DMS 273 treated with DMSO at 0.1 percent for 48 hours (cell line): ENCODE measurements at regions not wholly inside any gene's neighbourhood (a gene's known extent, or its start where the extent isn't known, plus 50 kb on each side); places are given as distances from the start of the nearest gene placed in this dataset.
"Not testable (repeated sequence)": the region's sequence is repeated elsewhere in the genome, so short reads cannot be mapped to it uniquely, and the experiment has no call there.

ENCODE experiments used
- DNase-seq: peaks from one replicate; lab custom pipeline; 2025; lab: John Stamatoyannopoulos, UW

DNA sequence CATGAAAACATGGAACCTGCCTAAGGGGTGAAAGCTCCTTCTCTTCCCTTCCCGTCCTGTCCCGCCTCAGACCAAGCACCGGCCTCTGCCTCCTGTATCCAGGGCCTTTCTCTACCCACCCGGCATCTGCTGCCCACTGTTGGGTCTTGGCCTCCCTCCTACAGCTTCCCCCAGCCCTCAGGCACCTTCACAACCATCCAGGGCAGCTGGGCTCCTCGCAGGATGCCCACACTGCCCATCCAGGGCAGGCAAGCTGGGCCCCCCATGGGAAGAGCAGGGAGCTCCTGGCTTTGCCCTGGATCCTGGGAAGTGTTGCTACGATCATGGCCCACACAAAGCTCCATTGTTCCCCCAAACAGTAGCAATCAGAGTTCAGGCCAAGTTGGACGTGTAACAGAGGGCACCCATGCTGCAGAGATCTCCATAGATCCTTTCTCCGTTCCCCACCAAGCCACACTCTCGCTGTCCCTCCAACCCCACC lies 206.6 kb downstream of the NDUFA10 start:
- DNase-seq: no peak

DNA sequence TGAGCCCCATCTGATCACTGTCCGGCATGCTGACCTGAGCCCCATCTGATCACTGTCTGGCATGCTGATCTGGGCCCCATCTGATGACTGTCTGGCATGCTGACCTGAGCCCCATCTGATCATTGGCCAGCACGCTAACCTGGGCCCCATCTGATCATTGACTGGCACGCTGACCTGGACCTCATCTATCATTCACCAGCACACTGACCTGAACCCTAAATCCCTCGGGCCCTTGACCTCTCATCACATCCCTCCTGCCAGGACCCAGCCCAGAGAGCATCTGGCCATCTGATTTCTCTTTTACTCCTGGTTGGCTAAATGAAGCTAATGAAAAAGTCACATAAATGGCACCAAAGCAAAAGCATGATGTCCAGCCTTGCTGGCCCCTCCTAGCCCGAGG lies 207.1 kb downstream of the NDUFA10 start:
- DNase-seq: no peak

DNA sequence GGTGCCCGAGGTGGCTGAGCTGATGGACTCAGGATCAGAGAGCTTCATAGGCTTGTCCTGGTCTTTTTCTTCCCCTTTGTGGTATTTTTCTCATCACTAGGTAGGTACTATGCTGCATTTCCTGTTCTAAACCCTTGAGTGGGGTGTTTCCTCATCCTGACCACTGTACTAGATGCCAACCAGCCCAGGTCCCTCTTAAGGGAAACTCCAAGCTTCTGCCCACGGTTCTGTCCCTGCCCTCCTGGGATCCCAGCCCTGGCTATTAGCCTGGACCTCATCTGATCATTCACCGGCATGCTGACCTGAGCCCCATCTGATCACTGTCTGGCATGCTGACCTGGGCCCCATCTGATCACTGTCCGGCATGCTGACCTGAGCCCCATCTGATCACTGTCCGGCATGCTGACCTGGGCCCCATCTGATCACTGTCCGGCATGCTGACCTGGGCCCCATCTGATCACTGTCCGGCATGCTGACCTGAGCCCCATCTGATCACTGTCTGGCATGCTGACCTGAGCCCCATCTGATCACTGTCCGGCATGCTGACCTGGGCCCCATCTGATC lies 207.6 kb downstream of the NDUFA10 start:
- DNase-seq: not testable (repeated sequence)

DNA sequence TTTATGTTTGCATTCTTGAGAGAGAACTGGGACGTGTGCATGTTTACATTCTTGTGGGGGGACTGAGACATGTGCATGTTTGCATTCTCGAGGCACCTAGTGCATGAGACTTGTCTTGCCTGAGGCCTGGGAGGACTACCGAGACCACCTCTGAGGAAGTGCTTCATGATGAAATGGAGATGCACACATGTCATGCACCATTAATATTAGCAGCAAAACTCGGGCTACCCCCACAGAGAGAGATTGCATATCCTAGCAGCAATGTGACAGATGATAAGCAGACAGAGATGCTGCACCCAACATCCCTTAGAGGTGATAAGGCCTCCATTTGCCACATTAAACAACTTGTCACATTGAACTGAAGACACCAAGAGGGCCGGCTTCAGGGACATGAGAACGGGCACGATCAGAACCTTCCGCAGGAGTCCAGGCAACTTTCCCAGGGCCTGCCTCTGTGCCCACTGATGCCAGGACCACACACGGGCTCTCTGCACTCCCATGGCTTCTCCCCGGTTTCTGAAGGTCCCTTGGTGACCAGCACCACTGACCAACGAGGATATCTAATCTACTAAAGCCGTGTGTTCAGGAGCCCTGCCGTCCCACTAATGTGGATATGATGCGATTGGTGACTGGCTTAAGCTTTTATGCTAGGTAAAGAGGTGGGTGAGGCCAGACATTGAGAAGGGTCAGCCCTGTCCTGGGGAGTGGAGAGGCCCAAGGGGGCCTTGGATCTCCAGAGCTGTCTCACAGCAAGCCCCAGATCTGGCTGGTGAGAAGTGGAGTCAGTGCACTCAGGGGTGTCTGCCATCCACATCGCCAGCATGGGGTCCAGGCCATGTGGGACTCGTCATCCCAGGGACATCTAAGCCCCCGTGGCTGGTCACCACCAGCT lies 208.3 kb downstream of the NDUFA10 start:
- no peak for DNase-seq

DNA sequence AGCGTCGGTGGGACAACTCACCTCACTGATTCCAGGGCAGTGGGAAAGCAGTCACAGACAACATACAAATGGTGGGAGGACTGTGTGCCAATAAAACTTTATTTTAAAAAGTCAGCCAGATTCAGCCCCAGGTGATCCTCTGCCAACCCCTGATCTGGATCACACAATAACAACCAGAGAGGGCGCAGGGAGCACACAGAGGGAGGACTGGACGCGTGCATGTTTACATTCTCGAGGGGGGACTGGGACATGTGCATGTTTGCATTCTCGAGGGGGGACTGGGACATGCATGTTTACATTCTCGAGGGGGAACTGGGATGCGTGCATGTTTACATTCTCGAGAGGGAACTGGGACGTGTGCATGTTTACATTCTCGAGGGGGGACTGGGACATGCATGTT lies 209.5 kb downstream of the NDUFA10 start:
- DNase-seq: no peak

DNA sequence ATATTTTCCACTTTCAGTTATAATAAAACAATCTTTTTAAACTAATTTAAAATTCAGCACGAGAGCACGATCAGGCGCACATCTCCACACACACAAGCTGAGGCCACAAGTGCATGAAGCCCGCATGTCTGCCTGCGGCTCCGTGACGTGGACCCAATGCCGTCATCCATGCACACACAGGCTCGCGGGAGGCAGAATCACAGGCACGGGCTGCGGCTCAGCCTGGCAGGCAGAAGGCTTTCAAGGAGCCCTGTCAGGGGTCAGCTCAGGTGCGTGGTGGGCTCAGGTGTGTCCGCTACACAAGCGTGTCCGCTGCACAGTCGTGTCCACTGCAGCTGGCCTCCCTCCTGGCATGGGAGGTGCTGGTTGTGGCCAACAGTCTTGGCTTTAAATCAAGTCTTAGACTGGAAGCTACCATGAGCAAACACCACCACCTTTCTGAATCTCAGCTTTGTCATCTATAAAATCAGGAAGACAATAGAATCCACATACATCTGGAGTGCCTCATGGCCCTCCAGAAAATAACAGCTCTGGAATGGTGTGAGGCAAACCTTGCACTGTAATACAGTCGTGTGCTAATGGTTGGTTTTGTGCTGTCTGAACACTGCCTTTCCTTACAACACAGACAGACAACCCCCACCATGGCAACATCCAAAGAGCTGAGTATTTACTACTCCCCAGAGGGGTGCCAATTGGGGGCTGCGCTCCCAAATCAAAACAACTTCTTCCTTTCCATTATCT lies 210.1 kb downstream of the NDUFA10 start:
- DNase-seq: no peak

DNA sequence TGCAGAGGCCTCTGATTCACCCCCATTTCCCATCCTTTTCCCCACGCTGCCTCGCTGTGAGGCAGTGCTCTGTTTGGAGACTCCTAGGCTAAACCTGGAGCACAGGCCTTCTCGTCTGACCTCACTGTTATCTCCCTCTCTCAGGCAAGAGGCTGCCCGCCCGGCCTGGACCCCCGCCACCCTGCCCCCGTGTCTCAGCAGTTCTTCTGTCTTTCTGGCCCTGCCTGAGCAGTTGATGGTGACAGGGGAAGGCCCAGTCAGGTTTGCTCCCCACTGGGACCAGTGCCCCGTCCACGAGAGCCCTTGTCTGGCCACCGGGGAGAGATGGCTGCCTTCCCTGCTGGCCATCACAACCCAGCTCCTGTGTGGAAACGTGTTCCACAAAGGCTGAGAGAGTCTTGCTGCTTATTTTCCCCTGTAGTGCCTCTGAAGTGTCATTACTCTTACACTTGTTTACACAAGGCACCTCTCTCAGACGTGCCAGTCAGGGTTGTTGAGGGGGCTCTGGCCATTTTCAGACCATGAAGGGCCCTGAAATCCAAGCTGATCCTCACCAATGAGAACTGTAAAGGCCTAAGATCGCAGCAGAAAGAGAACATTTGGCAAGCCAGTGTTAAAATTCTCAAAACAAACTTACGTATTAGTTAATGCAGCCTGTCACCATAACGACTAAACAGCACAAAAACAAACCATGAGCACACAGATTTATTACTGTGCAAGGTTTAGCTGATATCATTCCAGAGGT lies 210.9 kb downstream of the NDUFA10 start:
- DNase-seq: no peak

DNA sequence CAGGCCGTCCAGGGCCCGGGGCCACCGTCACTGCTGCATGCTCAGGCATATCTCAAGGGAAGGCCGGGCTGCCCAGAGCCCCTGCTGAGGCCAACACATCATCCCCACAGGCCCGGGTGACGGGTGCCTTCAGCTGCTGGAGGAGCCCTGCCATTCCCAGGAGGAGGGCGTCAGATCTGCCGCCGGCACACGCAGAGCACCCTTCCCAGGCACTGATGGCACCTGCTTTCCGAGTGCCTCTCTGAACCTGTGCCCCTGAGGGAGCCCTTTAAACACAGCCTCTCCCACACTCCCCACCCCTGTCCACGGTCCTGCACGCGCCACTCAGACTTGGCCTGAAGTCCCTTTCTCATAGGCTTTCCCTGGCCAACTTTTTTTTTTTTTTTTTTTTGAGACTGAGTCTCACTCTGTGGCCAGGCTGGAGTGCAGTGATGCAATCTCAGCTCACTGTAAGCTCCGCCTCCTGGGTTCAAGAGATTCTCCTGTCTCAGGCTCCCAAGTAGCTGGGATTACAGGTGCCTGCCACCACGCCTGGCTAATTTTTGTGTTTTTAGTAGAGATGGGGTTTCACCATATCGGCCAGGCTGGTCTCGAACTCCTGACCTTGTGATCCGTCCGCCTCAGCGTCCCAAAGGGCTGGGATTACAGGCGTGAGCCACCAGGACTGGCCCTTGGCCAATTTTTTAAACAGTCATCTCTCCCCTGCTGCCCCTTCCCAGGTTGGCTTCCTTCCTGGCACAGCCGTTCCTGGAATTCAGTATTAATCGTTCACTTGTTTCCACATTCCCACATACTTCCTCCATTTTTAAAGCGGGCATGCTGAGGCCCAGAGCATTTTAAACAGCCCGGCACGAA lies 211.7 kb downstream of the NDUFA10 start:
- no peak for DNase-seq

DNA sequence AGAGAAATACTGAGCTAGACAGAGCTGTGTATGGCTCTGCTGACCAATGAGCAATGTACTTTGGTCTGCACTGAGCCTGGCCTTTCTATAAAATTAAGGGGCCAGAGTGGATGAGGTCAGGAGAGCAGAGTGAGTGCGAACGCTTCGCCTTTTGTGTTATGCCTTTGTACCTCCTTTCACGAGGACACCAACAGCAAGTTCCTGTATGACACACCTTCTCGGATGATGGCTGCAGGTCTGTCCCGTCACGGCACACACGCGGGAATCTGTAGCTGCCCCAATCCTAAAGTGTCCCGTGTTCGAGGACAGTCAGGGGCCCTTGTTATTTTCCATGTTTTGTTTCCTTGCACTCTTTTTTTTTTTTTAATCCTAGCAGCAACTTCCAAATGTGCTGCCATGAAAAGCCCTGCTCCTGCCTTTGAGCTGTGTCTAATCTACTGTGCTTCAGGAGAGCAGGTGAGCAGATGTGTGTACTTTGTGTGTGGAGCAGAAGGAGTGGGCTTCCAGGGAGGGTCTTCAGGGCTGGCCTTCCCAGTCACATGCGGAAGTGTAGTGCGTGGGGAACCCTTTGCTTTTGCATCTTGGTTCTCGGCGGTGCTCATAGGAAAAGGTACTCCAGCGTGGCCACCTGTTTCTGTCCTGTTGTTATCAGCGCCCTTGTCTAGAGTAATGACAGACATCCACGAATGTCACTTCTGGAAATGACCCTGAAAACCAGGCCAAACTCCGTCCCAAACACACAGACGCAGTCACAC lies 213.2 kb downstream of the NDUFA10 start:
- DNase-seq: no peak

DNA sequence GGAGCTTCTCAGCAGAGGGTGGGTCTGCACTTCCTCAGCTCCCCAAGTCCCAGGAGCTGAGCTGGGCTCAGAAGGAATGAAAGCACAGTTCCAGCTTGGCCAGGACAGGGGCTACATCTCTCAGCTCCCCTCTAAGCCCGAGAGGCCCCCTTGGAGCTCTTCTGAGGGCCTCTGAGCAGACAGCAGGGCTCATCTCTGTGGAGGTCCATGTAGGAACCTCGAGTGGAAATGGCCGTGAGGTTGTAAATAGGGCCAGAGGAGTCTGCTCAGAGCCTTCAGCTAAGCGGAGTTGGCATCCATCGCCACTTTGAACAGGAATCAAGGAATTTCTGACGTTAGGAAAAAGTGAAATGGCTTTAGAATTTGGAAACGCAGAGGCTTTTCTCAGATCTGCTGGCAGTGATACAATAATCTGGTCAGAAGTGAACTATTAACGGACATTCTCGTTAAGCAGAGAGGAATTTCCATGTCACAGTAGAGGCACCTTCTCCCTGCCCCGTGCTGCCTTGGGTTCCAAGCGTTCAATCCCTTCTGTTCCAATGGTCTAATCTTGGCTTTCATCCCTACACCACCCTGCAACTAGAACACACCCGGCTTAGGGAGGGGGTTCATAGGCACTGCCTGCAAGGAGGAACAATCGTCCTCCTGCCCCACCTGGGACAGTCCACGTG lies 213.9 kb downstream of the NDUFA10 start:
- no peak for DNase-seq

DNA sequence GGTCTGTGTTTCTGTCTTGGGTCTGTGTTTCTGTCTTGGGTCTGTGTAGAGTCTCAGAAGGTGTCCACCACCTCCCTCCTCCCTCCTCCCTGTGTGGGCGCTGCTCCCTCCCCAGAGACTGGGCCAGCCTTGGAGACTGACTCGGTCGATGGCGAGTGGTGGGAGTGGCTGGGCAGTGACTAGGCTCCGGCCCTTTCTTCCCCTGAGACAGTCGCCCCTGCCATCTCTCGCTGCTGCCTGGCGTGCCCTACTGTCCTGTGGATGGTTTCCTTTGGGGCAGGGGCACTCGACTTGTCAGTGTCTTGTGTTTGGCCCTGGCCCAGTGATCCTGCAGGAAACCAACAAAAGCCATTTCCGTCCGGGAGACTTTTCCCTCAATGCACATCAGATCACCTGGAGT lies 215.8 kb downstream of the NDUFA10 start:
- no peak for DNase-seq

DNA sequence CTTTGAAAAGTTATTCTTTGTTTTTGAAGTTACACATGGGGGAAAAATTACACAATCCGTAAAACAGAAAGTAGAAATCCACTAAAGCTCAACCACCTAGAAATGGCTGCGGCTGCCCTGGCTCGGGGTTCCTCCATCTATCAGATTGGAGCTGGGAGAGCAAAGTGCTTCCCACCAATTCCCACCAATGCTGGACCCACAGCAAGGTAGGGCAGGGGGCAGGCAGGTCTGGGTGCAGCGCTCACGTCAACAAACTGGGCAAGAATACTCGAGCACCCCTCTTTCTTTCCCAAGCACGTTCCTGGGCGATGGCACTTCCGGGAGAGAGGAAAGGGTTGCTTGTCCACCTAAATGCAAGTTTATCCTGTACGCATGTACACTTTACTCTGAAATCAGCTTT lies 217.6 kb downstream of the NDUFA10 start:
- DNase-seq: no peak

DNA sequence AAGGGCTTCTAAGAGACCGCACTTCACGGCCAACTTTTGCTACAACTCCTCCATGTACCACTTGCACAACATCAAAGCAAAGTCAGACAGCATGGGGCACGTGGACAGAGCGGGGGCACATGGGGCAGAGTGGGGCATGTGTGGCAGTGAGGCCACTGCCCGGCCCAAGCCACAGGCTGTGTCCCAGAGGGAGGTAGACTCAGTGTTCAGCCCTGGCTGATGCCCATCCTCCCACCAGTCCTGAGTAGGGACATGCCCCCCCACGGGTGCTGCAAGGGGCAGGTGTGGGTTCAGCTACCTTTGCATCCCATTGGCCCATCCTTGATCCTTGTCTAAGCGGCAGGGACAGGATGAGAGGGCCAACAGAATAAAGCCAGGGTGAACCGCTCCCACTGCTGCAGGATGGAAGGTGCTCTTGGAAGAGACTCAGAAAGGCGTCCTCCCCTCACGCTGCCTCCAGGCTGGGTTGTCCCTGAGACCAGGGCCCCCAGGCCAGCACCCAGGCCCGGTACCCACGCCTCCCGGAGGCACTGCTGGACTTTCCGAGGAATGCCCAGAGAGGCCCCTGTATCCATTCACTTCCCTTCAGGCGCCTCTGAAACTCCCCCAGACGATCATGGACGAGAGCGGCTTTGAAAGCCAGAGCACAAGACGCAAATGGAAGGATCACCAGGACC lies 218.2 kb downstream of the NDUFA10 start:
- DNase-seq: no peak

DNA sequence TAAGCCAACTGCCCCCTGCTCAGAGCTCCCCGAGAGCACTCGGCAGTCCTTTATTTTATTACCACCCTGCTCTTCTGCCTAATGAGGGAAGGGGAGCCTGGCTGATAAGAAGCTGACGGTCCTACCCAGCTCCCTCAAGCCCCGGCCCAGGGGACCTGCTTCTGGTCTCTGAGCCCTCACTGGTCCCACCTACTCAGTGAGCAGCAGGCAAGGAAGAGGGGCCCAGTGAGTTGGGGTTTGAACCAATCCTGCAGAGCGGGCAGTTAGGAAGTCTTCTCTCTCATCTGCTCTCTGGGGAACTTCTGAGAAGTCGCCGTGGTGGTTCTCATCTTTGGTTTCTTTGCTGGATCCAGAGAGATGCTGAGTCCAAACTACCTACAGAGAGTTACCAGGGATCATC lies 218.9 kb downstream of the NDUFA10 start:
- no peak for DNase-seq

DNA sequence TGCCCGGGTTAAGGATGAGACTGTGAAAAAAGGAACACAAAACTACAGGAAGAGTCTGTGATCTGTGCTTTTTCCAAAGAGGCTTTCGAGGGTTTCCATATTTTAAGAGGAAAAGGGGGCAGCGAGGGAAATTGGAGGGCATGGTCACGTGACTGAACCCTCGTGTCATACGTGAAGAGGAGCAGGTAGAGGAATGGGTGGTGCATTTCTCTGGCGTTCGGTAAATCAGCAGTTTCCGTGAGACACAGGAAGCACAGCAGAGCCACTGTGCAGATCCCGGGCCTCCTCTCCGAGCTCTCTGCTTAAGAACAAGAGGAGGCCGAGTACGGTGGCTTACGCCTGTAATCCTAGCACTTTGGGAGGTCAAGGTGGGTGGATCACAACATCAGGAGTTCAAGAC lies 219.7 kb downstream of the NDUFA10 start:
- no peak for DNase-seq

DNA sequence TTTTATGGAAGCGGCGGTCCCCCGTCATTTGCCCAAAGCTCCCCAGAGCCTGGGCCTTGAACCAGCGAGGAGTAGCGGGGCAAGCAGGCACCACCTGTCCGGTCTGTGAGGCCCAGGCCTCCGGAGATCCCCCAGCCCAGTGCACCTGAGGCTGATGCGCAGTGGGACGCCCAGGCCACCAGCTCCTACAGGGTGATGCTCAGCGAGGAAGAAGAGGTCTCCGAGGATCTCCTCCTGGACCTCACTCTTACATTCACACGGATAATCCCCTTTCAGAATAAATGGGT lies 220.2 kb downstream of the NDUFA10 start:
- no peak for DNase-seq

DNA sequence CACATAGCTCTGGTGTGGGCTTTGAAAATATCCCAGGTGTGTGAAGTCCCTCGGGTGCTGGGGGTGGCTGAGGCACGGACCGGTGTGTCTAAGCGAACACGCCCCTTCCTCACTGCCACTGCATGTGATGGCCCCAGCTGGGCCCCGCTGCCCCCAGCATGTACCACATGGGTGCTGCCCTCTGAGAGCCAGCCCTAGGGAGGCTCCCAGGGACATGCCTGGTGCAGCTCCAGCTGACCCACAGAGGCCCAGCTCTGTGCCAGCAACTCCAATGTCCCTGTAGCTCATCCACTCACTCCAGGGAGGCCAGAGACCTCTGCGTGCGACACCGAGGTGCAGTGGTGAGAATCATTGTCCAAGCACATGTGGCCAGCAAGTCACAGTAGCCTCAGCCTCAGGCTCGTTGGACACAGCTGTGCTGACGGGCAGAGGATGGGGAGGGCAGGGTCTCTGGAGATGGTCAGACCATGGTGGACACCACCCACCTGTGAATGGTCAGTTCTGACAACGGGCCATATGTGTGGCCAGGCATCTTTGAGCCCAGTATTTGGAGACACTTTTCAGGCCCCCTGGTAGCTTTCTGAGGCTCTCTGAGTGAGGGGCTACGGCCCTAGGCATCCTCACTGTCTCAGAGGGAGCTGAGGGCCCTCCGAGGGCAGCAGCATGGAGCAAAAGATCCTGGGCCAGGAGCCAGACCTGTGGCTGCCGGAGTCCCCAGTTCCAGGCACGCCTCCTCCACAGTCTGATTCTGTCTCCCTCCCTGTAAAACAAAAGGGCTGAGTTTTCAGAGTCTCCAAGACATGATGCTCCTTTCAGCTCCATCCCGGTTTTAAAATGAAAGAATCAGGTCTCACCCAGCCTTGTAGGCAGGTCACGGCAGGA lies 220.7 kb downstream of the NDUFA10 start:
- no peak for DNase-seq

DNA sequence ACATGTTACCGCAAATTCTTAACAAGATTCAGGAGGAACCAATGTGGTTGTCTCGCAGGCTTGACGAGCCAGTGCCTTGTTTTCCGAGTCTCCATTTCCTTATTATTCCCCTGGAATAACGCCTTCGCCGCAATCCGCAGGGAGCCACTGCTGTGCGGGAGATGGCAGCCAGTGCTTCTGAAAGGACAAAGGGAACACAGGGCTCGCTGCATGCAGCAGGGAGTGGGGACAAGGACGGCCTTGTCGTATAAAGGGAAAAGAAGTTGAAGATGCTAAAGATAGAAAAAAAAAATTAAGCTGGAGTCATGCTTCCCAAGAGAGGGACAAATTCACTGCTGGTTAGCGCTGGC lies 221.4 kb downstream of the NDUFA10 start:
- no peak for DNase-seq
